HG03175 (cell line): ENCODE measurements at regions not wholly inside any gene's neighbourhood (a gene's known extent, or its start where the extent isn't known, plus 50 kb on each side); places are given as distances from the start of the nearest gene placed in this dataset.
A peak's percentile ranks its signal among the peaks of the same experiment; 100 is the strongest.

Experiments used
- ATAC-seq: cut with Tn5 transposase; IDR thresholded peaks from one replicate; pipeline ENCODE4 v1.9.1; 2021; ENCODE audit warnings: mild to moderate bottlenecking, moderate library complexity; ENCODE audit not compliant: unreplicated experiment

DNA sequence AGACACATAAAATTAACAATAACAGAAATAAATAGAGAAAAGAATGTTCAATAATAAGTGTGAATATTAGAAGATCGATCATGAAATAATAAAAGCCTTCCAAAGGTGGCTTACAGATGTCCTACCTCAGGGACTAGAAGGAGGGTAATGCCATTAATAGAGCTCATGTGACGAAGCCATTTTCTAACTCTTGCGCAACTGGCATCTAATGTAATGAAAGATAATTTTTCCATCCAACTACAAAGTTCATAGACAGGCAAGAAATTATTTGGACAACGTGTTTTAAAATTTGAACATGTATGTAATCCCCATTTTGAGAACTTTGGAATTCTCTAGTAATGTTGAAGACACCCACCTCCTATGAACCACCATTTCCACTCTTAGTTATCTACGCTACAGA is 1394.3 kb upstream of the LRRTM3 start:
- ATAC-seq: no peak

DNA sequence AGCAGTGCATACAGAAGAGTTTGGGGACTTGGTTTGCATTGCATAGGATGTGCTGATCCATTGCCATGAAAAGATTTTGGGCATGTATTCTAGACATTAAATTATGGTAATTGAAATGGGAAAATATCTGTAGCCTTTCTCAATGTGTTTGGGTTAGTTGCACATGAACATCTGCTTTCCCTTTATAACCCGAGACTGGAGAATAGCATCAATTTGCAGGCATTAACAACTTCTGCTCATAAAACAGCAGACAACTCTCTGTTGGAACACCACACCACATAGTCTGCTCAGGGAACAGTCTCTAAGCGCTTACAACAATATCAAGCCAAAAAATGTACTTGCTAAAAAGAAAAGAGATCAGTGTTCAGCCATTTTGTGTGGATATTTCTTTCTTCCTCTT is 1391.1 kb upstream of the LRRTM3 start:
- ATAC-seq: no peak

DNA sequence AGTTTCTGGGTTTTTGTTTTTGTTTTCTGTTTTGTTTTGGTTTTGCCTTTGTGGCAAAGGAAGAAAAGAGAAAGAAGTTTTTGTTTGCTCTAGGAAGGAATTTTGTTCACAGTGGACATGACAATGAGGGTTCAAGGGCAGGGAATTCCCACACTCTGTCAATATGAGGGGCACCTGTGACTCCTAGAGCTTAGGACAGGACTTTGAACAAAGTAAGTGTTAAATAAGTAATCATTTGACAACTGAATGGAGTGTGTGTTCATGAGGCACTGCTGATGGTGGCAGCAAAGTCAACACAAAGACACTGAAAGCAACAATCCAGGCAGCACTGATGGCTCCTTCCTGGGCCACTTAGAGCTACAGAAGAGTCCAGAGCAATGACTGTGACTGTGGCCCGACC is 1381.1 kb upstream of the LRRTM3 start:
- no peak for ATAC-seq

DNA sequence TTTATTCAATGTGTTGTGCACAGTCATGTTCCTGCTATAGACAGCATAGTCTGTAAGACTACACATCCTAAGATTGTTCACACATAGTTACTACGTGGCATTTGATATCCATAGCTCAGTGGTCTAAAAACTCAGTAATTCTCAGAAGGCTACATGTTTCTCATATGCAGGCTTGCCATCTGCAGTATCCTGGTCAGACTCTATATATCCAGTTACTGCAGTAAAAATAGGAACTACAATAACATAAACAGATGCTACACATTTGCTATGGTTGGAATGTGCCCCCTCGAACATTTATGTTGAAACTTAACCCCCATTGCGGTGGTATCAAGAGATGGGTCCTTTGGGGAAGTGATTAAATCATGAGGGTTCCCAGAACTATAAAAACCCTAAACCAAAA is 1377.8 kb upstream of the LRRTM3 start:
- ATAC-seq: no peak

- ATAC-seq: no peak
Measured at GRCh38 chr10:65550761-65551160, 1375.1 kb upstream of the LRRTM3 start.

DNA sequence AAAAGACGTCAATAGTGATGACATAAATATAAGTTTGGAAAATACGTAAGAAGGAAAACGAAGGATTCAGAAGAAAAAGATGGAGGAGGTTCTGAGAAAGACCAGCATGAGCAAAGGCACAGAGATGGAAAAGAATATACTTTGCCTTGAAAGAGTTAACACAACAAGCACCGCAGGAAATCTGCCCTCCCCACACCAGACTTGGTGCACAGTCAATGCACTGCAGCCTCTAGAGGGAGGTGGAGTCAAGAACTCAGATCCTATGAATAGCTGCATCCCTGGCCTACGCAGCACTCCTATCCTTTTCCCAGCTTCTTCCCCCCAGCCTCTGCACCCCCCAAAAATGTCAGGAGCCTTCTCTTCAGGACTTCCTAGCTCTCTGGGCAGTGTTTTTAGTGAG is 1370.6 kb upstream of the LRRTM3 start:
- no peak for ATAC-seq

DNA sequence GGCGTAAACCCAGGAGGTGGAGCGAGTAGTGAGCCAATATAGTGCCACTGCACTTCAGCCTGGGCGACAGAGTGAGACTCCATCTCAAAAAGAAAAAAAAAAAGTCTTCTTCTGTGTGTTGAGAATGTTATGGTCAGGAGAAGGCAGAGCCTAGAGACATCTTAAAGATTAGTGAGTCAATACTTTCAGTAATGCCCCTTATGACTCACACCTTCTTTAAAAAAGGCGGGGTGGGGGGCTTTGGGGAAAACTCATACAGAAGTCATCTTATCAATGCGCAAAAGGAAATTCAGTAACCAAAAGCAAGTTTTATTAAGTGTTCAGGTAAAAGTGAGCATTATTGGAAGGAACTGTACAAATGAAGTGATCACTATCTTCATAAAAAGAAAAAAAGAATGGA is 1369.8 kb upstream of the LRRTM3 start:
- ATAC-seq: no peak

- no peak for ATAC-seq
Measured at GRCh38 chr10:65559369-65559768, 1366.5 kb upstream of the LRRTM3 start.

- ATAC-seq: no peak
Measured at GRCh38 chr10:65565246-65565645, 1360.6 kb upstream of the LRRTM3 start.

- ATAC-seq: no peak
Measured at GRCh38 chr10:65566906-65567305, 1358.9 kb upstream of the LRRTM3 start.

GRCh38 chr10:65570143-65571010 is 1355.5 kb upstream of the LRRTM3 start:
- ATAC-seq: peak; percentile 52

DNA sequence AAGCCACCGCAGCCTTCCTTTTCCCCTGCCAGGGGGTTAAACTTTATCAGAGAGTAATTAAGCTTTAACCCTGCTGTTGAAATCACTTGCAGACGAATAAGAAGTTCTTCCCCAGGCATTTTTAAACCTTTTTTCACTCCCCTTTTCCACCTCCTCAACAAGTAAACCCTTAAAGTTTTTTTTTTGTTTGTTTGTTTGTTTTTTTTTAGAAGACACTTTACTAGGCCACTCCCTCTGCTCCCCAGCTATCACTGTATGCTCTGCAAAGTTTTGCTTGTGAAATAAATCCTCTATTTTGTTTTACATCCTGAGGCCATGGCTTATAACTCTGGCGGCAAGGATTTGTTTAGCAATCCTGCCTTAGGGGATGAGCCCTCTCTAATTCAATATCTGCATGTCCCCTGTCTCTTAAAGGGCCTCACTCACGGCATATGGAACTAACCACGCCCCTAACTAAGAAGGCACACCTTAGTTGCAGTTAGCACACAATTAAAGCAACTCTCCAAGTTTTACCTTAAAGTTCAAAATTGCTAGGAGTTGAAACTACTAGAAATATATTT is 1354.7 kb upstream of the LRRTM3 start:
- ATAC-seq: peak; percentile 64

DNA sequence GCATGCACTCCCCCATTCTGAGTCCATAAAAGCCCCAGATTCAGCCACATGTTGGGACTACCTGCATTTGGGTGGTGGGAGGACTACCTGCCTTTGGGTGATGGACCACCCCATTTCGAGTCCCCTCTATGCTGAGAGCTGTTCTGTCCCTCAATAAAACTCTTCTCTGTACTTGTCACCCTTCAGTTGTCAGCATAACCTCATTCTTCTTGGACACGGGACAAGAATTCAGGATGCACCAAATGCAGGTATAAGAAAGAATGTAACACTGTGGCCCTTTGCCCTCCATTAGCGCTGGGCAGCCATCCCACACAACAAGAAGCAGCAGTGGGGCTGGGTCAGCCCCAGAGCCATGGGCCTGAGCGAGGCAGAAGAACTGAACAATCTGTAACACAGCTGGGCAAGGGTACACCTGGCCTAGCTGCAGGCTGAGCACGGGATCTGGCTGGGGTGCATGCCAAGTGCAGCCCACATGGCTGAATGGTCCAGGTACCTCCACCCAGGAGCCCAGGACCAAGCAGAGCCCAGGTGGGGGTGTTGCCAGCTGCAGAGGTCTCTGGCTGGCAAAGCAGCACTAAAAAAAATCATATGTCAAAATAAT is 1344.3 kb upstream of the LRRTM3 start:
- no peak for ATAC-seq

GRCh38 chr10:65602182-65602865 is 1323.5 kb upstream of the LRRTM3 start:
- ATAC-seq: no peak

- no peak for ATAC-seq
Measured at GRCh38 chr10:65611592-65611991, 1314.2 kb upstream of the LRRTM3 start.

DNA sequence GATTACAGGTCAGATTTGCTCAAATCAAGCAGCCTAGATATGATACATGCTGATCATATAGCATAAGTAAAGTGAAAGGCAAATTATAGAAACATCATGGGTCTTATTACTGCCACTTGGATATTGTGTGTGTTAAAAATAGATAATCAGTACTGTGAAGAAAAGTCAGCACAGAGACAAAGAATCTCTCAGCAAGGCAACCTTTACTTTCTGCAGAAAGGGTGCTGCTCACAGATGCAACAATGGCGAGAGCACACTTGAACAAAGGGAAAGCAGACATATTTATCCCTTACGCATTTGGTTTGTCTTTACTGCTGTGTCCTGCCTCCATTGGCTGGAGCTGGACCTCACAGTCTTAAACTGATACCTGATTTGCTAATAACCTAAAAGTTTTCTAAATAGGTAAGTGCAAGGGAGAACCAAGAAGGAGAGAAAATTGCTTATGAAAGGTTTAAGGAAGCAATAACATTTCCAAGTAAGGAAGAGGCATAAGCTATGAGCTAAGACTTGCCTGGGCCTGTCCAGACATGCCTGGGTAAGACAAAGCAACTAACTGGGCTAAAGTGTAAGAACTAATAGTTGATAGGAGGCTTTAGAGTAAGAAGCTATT is 1310.8 kb upstream of the LRRTM3 start:
- no peak for ATAC-seq

DNA sequence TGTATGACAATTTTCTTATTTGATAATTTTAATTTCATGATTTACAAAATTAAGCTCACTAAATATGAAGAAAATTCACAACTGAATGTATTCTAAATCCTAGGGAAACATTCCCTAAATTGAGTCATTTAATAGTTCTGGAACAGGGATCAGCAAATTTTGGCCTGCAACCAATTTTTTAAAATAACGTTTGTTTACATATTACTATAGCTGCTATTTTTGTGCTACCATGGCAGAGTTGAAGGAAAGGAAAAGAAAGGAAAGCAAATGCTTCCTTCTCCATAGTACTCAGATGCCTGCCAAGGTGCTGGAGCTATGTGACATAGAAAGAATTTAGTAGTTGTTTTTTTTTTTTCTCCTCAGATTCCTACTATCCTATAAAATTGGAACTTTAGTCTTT is 1307.7 kb upstream of the LRRTM3 start:
- ATAC-seq: no peak

- no peak for ATAC-seq
Measured at GRCh38 chr10:65620404-65621048, 1305.3 kb upstream of the LRRTM3 start.

GRCh38 chr10:65622608-65623007 is 1303.2 kb upstream of the LRRTM3 start:
- no peak for ATAC-seq

- no peak for ATAC-seq
Measured at GRCh38 chr10:65628493-65629139, 1297.2 kb upstream of the LRRTM3 start.
